Hepatocyte (in vitro differentiated cells): ENCODE measurements at regions not wholly inside any gene's neighbourhood (a gene's known extent, or its start where the extent isn't known, plus 50 kb on each side); places are given as distances from the start of the nearest gene placed in this dataset.

Source experiments
- DNase-seq: peaks from one replicate; pipeline ENCODE4 v3.0.0-alpha.2; 2016; ENCODE audit warnings: low spot score
- H2AFZ ChIP-seq: fragments of 200-600 bp; sonication (generic); 2 replicates; pipeline ENCODE4 v1.6.0; 2016; ENCODE audit warnings: antibody characterized with exemption, mild to moderate bottlenecking
- H3K27ac ChIP-seq: fragments of 200-600 bp; sonication (generic); 2 replicates; pipeline ENCODE4 v1.5.1; 2016; ENCODE audit warnings: mild to moderate bottlenecking
- H3K27me3 ChIP-seq: fragments of 200-600 bp; sonication (generic); 2 replicates; pipeline ENCODE4 v1.6.1; 2016
- H3K36me3 ChIP-seq: fragments of 200-600 bp; sonication (generic); replicated peaks from 2 replicates; pipeline ENCODE4 v1.5.1; 2016; ENCODE audit warnings: low read depth; ENCODE audit not compliant: insufficient read depth
- H3K4me1 ChIP-seq: fragments of 200-600 bp; sonication (generic); 2 replicates; pipeline ENCODE4 v1.5.1; 2016; ENCODE audit warnings: mild to moderate bottlenecking, moderate library complexity; ENCODE audit not compliant: insufficient read depth
- H3K4me2 ChIP-seq: fragments of 200-600 bp; sonication (generic); 2 replicates; pipeline ENCODE4 v1.6.0; 2016
- H3K4me3 ChIP-seq: fragments of 200-600 bp; sonication (generic); 2 replicates; pipeline ENCODE4 v1.5.1; 2016; ENCODE audit warnings: mild to moderate bottlenecking
- H3K79me2 ChIP-seq: fragments of 200-600 bp; sonication (generic); 2 replicates; pipeline ENCODE4 v1.6.0; 2017; ENCODE audit warnings: mild to moderate bottlenecking
- H3K9me2 ChIP-seq: fragments of 200-600 bp; sonication (generic); replicated peaks from 2 replicates; pipeline ENCODE4 v1.6.0; 2017; ENCODE audit warnings: mild to moderate bottlenecking; ENCODE audit not compliant: insufficient read depth
- H3K9me3 ChIP-seq: fragments of 200-600 bp; sonication (generic); 2 replicates; pipeline ENCODE4 v1.5.1; 2016; ENCODE audit warnings: low read depth, mild to moderate bottlenecking
- H4K20me1 ChIP-seq: fragments of 200-600 bp; sonication (generic); 2 replicates; pipeline ENCODE4 v1.6.0; 2016; ENCODE audit warnings: mild to moderate bottlenecking; ENCODE audit not compliant: insufficient read depth, poor library complexity, severe bottlenecking
- EZH2 ChIP-seq: fragments of 200-600 bp; sonication (generic); IDR thresholded peaks from 2 replicates; pipeline ENCODE4 v1.6.1; 2016; ENCODE audit warnings: antibody characterized with exemption, mild to moderate bottlenecking, borderline replicate concordance
- EZH2phosphoT487 ChIP-seq: fragments of 200-600 bp; sonication (generic); IDR thresholded peaks from one replicate; pipeline ENCODE4 v1.6.1; 2018; ENCODE audit warnings: antibody characterized with exemption, mild to moderate bottlenecking, low read depth, moderate library complexity; ENCODE audit not compliant: unreplicated experiment, severe bottlenecking
- WGBS: methylation state at CpG from one replicate; pipeline ENCODE4 v1.1.6; 2016; ENCODE audit warnings: low lambda C conversion rate; ENCODE audit errors: missing lambda C conversion rate; 5-methylcytosine and 5-hydroxymethylcytosine counted together
- TF ChIP-seq, protein P1 (sequence below): fragments of 200-600 bp; sonication (generic); IDR thresholded peaks from 2 replicates; pipeline ENCODE4 v1.5.1; 2016; ENCODE audit warnings: antibody characterized with exemption, mild to moderate bottlenecking; ENCODE audit not compliant: poor library complexity

DNA sequence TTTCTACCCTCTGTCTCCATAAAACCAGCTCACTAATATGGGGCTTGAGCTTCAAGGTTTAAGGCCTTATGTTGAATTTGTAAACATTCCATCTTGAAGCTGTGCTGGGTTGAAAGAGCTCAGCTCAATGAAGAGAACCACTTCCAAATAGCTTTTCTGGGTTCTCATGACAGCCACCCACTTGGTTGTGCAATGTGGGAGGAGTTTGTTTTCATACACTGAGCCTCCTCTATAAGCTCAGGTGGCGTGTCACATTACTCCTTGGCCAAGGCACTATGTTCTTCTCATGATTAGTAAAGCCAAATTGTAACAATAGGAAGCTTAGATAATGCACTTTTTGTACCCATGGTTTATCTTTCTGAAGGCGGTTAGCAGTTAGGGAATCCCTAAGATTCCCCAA, 265.6 kb downstream of the PTEN start:
- H3K36me3 ChIP-seq = no peaks in the 10 kb centered on the region
- H3K27ac ChIP-seq = no peak overlapping the region
- DNase-seq = no peak
- H4K20me1 ChIP-seq = no peaks in the 10 kb centered on the region
- H3K9me3 ChIP-seq = no peaks in the 10 kb centered on the region
- H3K9me2 ChIP-seq = no peaks in the 10 kb centered on the region
- no peaks in the 10 kb centered on the region for H3K79me2 ChIP-seq
- no peaks in the 10 kb centered on the region for H3K27me3 ChIP-seq
- H3K4me1 ChIP-seq = no peaks in the 10 kb centered on the region
- no peak overlapping the region for H3K4me2 ChIP-seq
- H3K4me3 ChIP-seq = no peak overlapping the region
- no peak overlapping the region for H2AFZ ChIP-seq
- WGBS = 100% methylated on average over 2 of the region's 2 CpGs
- TF ChIP-seq EZH2 (no peak), EZH2phosphoT487 (no peak)
- TF ChIP-seq, protein P1, sequence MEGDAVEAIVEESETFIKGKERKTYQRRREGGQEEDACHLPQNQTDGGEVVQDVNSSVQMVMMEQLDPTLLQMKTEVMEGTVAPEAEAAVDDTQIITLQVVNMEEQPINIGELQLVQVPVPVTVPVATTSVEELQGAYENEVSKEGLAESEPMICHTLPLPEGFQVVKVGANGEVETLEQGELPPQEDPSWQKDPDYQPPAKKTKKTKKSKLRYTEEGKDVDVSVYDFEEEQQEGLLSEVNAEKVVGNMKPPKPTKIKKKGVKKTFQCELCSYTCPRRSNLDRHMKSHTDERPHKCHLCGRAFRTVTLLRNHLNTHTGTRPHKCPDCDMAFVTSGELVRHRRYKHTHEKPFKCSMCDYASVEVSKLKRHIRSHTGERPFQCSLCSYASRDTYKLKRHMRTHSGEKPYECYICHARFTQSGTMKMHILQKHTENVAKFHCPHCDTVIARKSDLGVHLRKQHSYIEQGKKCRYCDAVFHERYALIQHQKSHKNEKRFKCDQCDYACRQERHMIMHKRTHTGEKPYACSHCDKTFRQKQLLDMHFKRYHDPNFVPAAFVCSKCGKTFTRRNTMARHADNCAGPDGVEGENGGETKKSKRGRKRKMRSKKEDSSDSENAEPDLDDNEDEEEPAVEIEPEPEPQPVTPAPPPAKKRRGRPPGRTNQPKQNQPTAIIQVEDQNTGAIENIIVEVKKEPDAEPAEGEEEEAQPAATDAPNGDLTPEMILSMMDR = no peak

DNA sequence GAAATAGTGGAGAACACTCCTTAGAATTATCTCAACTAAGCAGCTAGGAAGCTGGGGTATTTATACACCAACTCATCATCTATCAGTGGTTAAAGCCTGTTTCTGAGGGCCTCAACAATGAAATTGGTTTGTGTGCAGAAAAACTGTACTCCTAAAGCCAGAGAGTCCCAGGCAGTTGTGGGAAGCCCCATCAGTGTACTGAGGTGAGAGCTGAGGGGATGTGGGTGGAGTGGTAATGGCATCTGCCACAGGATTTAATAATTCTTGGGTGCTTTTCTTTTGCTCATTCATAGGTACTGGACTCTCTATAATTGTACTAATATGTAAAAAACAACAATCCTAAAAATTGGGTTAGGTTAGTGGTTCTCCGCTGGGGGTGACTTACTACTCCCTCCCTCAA, 267.5 kb downstream of the PTEN start:
- Histone ChIP-seq H3K4me2 (no peak overlapping the region), H3K27ac (no peak overlapping the region), H3K4me3 (no peak overlapping the region), H4K20me1 (no peaks in the 10 kb centered on the region), H2AFZ (no peak overlapping the region), H3K27me3 (no peaks in the 10 kb centered on the region), H3K36me3 (no peaks in the 10 kb centered on the region), H3K9me2 (no peaks in the 10 kb centered on the region), H3K4me1 (no peaks in the 10 kb centered on the region), H3K9me3 (no peaks in the 10 kb centered on the region), H3K79me2 (no peaks in the 10 kb centered on the region)
- TF ChIP-seq, protein P1 = no peak
- TF ChIP-seq EZH2phosphoT487 (no peak), EZH2 (no peak)
- no peak for DNase-seq
- 94% methylated on average over 1 of the region's 1 CpG for WGBS

DNA sequence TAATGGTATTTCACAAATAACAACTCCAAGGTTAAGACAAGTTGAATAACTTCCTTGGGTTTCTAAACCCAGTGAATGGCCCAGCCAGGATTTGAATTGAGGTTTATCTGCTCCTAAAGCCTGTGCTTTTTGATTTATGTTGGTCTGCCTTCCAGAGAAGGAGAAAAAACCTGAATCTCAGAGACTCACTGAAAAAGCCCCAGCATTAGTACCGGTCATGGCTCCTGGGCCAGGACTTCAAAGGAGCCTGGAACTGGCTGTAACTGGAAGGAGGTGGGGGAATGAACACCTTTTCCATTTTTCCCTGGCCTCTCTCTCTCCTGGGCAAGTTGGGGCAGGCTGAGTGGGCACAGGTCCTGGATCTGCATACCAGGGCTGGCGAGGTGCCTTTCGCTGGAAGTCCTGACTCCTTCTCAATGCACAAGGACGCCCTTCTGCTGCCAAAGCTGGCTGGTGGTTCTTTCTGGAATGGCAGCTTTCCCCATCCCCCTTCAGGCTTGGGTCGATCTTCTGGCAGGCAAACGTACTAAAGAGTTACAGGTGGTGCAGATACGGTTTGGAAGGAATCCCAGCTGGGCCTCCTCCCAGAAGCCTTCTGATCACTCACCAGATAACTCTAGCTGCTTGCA, 268.2 kb downstream of the PTEN start:
- H3K9me2 ChIP-seq = no peaks in the 10 kb centered on the region
- H4K20me1 ChIP-seq = no peaks in the 10 kb centered on the region
- H3K27me3 ChIP-seq = no peaks in the 10 kb centered on the region
- TF ChIP-seq EZH2phosphoT487 = no peak
- TF ChIP-seq, protein P1 = no peak
- TF ChIP-seq EZH2 = no peak
- no peak overlapping the region for H2AFZ ChIP-seq
- DNase-seq = no peak
- H3K4me2 ChIP-seq = no peak overlapping the region
- H3K4me3 ChIP-seq = no peak overlapping the region
- 66% methylated on average over 7 of the region's 7 CpGs for WGBS
- no peaks in the 10 kb centered on the region for H3K4me1 ChIP-seq
- H3K79me2 ChIP-seq = no peaks in the 10 kb centered on the region
- H3K9me3 ChIP-seq = no peaks in the 10 kb centered on the region
- no peaks in the 10 kb centered on the region for H3K36me3 ChIP-seq
- H3K27ac ChIP-seq = no peak overlapping the region
